Ishikawa (cell line): ENCODE measurements at regions not wholly inside any gene's neighbourhood (a gene's known extent, or its start where the extent isn't known, plus 50 kb on each side); places are given as distances from the start of the nearest gene placed in this dataset.

Source experiments
- CEBPB ChIP-seq: IDR thresholded peaks from 2 replicates; pipeline ENCODE4 v1.6.1; 2012
- CREB1 ChIP-seq: IDR thresholded peaks from 2 replicates; pipeline ENCODE4 v1.6.1; 2012; ENCODE audit warnings: low read depth
- EGR1 ChIP-seq: IDR thresholded peaks from 2 replicates; pipeline ENCODE4 v1.6.1; 2012
- EP300 ChIP-seq: IDR thresholded peaks from 2 replicates; pipeline ENCODE4 v1.6.1; 2012; ENCODE audit warnings: borderline replicate concordance
- FOXM1 ChIP-seq: IDR thresholded peaks from 2 replicates; pipeline ENCODE4 v1.6.1; 2012; ENCODE audit warnings: low read depth, borderline replicate concordance
- MAX ChIP-seq: IDR thresholded peaks from 2 replicates; pipeline ENCODE4 v1.6.1; 2012
- NFIC ChIP-seq: IDR thresholded peaks from 2 replicates; pipeline ENCODE4 v1.6.1; 2012
- RAD21 ChIP-seq: IDR thresholded peaks from 2 replicates; pipeline ENCODE4 v1.6.1; 2012; ENCODE audit warnings: low read depth
- REST ChIP-seq: IDR thresholded peaks from 2 replicates; pipeline ENCODE4 v1.6.1; 2012; ENCODE audit warnings: low read depth, mild to moderate bottlenecking
- TAF1 ChIP-seq: IDR thresholded peaks from 2 replicates; pipeline ENCODE4 v1.6.1; 2012; ENCODE audit warnings: low read depth, mild to moderate bottlenecking
- TCF12 ChIP-seq: IDR thresholded peaks from 2 replicates; pipeline ENCODE4 v1.6.1; 2012; ENCODE audit warnings: low read depth
- TEAD4 ChIP-seq: IDR thresholded peaks from 2 replicates; pipeline ENCODE4 v1.6.1; 2012
- USF1 ChIP-seq: IDR thresholded peaks from 2 replicates; pipeline ENCODE4 v1.6.1; 2012
- YY1 ChIP-seq: IDR thresholded peaks from 2 replicates; pipeline ENCODE4 v1.6.1; 2012; ENCODE audit warnings: low read depth
- ZBTB7A ChIP-seq: IDR thresholded peaks from 2 replicates; pipeline ENCODE4 v1.6.1; 2012; ENCODE audit warnings: low read depth

DNA sequence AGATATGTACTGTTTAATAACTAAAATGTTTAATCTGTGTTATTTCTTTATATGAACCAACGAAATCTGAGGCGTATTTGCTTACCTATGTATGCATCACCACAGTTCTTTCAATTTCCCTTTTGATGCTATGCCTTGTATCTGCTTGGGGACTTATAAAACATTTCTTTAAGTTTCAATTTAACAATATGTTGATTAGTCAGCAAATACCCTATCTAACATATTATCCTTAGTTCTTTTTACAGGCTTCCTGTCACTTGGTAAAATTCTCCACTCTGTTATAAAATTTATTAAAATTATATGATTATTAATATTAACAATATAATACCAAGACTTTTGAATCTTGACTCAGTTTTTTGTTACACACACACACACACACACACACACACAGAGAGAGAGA, 174.3 kb downstream of the CPS1 start:
- TF ChIP-seq REST (no peak), TEAD4 (no peak), TAF1 (no peak), CEBPB (no peak), MAX (no peak), CREB1 (no peak), NFIC (no peak), FOXM1 (no peak), ZBTB7A (no peak), USF1 (no peak), TCF12 (no peak), EGR1 (no peak), YY1 (no peak), EP300 (no peak), RAD21 (no peak)

DNA sequence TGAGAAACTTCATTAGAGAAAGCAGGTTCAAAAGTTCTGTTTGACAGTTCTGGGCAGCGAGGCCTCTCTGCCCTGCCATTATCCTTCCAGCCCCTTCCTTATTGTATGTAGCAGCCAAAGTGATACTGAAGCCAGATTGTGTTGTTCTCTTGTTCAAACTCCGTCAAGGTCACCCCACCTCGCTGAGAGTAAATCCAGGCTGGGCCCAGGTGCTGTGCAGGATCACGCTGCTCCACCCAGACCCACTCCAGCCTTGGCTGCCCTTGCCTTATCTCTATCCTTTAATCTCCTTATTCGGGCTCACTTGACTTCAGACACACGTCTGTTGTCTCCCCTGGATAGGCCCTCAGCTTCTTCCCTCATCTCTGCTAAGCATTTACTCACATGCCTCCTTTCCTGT, 196.1 kb downstream of the CPS1 start:
- TF ChIP-seq EP300 (no peak), FOXM1 (no peak)

- TF ChIP-seq TEAD4 (no peak), CEBPB (no peak), TAF1 (no peak), EP300 (no peak), FOXM1 (no peak), MAX (no peak), USF1 (no peak), TCF12 (no peak), YY1 (no peak), CREB1 (no peak), REST (no peak), EGR1 (no peak), NFIC (no peak), RAD21 (no peak)
These were observed 197.0 kb downstream of the CPS1 start for GRCh38 chr2:210753386-210753785.

- TF ChIP-seq EGR1 (no peak), REST (no peak), TEAD4 (no peak), TCF12 (no peak), FOXM1 (no peak), CEBPB (no peak), YY1 (no peak), NFIC (no peak), TAF1 (no peak), USF1 (no peak), ZBTB7A (no peak), RAD21 (no peak), CREB1 (no peak), EP300 (no peak), MAX (no peak)
These were observed 200.5 kb downstream of the CPS1 start for GRCh38 chr2:210756855-210757254.
